Vagina (tissue), 2 donors: ENCODE measurements at regions not wholly inside any gene's neighbourhood (a gene's known extent, or its start where the extent isn't known, plus 50 kb on each side); places are given as distances from the start of the nearest gene placed in this dataset.

Source experiments
- POLR2AphosphoS5 ChIP-seq, 2 donors: sonication (generic); formaldehyde crosslinking; IDR thresholded peaks; one replicate each; pipeline ENCODE4 v1.9.0; 2017; ENCODE audit warnings: antibody characterized with exemption in 2 of 2, mild to moderate bottlenecking in 2 of 2, low read depth in 1 of 2; ENCODE audit not compliant: insufficient read depth in 1 of 2
- TF ChIP-seq, protein P1 (sequence below), 3 experiments: fragments of 450-650 bp in 2 of 3; fragments of 200-600 bp in 1 of 3; sonication (generic) in 1 of 3; IDR thresholded peaks; one replicate each; pipeline ENCODE4 v1.5.1; 2017 to 2019; ENCODE audit warnings: antibody characterized with exemption in 3 of 3, mild to moderate bottlenecking in 2 of 3, moderate library complexity in 2 of 3

DNA sequence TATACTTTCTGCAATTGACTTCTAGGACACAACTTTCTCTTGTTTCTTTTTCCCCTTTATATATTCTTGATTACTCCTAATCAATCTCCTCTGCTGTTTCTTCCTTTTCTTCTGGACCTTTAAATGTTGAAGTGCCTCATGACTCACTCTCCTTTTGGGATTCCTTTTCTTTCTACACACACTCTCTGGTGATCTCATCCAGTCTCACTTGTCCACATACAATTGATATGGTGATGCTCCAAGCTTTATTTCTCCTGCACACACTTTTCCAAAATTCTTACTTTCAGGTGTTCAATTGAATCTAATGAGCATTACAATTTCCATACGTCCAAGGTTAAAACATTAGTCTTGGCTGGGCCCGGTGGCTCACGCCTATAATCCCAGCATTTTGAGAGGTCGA lies 794.8 kb upstream of the EPHA5 start:
- no peak for TF ChIP-seq POLR2AphosphoS5 (IDR thresholded peaks at IDR 0.05; ENCODE audit: insufficient read depth in 1 of 2, low read depth in 1 of 2)
- TF ChIP-seq, protein P1, sequence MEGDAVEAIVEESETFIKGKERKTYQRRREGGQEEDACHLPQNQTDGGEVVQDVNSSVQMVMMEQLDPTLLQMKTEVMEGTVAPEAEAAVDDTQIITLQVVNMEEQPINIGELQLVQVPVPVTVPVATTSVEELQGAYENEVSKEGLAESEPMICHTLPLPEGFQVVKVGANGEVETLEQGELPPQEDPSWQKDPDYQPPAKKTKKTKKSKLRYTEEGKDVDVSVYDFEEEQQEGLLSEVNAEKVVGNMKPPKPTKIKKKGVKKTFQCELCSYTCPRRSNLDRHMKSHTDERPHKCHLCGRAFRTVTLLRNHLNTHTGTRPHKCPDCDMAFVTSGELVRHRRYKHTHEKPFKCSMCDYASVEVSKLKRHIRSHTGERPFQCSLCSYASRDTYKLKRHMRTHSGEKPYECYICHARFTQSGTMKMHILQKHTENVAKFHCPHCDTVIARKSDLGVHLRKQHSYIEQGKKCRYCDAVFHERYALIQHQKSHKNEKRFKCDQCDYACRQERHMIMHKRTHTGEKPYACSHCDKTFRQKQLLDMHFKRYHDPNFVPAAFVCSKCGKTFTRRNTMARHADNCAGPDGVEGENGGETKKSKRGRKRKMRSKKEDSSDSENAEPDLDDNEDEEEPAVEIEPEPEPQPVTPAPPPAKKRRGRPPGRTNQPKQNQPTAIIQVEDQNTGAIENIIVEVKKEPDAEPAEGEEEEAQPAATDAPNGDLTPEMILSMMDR (IDR thresholded peaks at IDR 0.05) = no peak
